ENCODE measurements at regions not wholly inside any gene's neighbourhood (a gene's known extent, or its start where the extent isn't known, plus 50 kb on each side); places are given as distances from the start of the nearest gene placed in this dataset.
A peak's percentile ranks its signal among the peaks of the same experiment; 100 is the strongest.
"Not testable (repeated sequence)": the region's sequence is repeated elsewhere in the genome, so short reads cannot be mapped to it uniquely, and the experiment has no call there.

DNA sequence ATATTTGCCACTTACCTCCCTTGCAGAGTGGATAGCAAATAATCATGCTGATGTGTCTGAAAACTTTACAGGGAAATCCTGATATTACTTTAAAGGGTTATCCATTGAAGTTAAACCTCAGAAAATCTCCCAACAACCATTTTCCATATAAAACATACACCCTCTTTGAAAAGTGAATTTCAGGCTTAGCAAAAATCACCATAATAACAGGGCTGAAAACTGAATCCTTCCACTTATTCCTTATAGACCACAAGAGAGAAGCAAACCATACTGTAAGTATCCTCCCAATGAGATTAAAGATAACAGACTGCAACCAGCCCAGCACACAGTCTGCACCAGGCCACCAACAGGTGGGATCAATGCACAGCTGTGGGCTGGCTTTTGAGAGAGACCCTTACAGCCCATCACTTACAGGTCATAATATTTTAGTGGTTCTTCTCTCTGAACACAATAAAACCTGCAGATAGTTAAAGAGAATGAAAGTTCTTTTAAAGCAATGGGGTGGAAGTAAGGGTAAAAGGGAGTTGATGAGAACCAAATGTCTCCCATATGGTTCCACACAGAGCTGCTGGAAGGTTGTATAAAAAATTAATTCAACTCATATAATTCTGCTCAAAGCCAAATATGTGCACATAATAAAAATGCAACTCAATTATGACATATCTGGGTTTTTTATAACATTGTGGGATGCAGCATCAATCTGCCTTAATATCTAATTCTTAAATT is 376.2 kb upstream of the GRAMD2B start:
- DNase-seq: no peak

DNA sequence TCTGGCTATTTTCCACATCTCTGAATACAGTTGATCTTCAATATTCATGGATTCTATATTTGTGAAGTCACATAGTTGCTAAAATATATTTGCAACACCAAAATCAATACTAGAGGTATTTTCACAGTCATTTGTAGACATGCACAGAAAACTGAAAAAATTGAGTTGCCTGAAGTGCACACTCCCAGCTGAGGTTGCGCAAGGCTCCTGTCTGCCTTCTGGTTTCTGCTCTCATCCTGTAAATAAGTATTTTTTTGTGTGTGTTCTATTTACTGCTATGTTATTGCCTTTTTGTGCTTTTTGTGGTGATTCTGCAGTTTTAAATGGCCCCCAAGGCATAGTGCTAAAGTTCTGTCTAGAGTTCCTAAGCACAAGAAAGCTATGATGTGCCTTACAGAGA is 371.1 kb upstream of the GRAMD2B start:
- DNase-seq: no peak

DNA sequence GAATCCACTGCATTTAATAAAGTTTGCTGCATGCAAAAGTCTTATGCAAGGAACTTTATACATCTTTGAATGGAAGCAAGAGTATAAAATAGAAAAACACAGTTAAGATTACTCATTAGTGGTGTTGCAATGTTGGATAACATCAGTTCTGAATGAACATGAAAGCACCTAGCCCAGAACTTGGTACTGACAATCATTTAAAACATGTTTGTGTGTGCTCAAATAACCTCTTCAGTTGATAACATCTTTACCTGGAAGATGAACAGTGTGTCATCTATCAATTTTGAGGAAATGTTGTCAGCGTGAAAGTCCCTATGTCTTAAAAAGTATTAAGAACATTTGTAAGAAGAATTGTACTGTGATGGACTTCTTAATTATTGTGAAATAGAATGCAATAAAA is 370.4 kb upstream of the GRAMD2B start:
- no peak for DNase-seq

DNA sequence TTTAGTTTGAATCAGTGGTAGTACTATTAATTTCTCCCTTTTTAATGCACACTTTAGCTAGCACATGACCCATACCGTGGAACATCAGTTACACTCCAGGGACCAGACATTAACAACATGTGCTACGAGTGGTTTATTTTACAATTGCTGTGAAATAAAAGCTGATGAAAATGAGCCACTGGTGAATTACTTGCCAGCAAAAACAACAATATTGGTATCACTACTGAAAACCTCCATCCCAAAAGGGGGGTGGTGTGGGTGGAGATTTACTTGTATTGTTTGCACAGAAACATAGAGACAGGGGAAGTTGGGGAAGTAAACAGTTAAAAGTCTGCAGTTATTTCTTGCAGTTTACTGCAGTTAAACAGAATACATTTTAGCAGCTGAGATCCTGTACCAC is 369.6 kb upstream of the GRAMD2B start:
- DNase-seq: no peak

DNA sequence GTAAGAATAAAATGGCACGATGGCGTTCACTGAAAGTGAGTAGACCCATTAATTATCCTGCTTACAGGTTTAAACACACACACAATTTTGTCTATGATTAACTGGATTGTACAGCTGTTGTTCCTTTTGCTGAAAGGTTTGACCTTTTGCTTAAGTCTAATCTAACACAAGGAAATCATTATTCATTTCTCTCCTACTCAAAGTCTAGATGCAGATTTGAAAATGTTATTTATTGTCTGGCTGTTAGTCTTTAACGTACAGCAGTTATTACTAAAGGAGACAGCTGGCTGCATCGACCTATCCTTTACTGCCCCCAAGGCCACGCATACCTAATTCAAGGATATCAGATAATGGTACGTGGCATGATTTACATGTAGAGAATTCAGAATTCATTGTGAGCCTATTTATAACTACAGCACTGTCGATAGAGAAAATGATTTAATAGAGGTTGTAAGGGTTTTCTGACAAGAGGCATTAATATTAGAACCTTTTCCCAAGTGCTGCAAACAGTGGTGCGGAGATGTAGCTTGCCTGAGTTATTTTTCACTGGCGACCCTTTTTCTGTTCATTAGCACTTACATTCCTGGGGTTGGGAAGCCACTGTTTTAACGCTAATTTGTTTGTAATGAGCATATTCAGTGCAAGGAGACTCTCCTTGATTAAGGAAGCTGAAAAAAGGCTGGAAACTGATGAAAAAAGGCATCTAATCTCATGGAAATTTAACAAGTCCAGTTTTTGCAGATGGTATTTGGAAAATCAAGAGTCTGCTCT is 368.4 kb upstream of the GRAMD2B start:
- DNase-seq: no peak

DNA sequence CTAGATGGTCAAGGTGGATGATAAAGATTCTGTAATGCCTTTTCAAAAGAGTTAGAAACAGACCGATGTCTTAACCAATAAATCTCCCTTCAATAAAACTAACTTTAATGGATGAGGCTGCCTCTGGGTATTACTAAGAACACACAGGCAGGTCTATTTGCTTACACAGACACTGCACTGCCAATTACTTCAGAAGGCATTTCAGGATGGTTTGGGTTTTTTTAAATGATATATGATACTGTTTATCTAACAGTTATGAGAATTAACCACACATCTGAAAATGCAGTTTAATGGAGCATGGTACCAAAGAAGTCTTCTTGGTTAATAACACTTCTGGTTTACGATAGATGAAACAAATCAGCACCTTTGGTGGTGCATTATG is 367.9 kb upstream of the GRAMD2B start:
- no peak for DNase-seq

DNA sequence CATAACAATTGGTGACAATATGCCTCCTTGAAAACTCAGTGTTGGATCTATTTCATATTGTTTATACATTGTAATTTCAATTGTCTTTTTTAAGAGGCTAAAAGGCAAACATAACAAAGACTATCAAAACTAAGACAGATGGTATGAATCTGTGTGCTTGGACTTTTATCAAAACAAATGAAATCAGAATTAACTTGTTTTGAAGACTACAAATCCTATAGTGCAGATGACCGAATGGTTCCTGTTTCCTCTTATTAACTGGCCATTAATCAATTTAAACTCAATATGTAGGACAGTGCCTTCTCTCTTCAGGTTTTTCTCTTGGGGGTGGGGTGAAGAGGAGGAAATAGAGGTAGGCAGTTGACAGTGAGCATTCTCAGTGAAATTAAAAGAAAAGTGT is 366.9 kb upstream of the GRAMD2B start:
- DNase-seq: no peak

DNA sequence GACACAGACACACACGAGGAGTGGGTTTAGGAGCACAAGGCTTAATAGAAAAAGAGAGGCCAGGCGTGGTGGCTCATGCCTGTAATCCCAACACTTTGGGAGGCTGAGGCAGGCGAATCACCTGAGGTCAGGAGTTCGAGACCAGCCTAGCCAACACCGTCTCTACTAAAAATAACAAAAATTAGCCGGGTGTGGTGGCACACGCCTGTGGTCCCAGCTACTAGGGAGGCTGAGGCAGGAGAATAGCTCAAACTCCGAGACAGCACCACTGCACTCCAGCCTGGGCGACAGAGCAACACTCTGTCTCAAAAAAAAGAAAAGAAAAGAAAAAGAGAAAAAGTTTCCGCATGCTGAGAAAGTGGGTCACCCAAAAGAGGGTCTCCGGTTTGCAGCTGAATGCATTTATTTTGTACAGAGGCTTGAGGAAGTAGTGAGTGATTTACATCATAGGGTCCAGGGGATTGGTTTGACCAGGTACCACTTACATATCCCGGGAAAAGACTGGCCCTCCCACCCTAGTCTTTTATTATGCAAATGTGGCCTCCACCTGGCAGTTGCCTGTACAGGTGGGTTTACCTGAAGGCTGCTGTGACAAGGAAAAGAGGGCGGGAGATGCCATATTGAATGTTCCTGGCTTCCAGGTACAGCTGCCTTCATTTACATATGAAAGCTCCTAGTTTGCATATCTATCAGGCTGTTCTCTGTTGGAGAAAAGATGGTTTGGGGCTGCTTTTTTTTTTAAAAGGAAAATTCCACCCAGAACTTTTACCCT is 366.2 kb upstream of the GRAMD2B start:
- DNase-seq: no peak

DNA sequence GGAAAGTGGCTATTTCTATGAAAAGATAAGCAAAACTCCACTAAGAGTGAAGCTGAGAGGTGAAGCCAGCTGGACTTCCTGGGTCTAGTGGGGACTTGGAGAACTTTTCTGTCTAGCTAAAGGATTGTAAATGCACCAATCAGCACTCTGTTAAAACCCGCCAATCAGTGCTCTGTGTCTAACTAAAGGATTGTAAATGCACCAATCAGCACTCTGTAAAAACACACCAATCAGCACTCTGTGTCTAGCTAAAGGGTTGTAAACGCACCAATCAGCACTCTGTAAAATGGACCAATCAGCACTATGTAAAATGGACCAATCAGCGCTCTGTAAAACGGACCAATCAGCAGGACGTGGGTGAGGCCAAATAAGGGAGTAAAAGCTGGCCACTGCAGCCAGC is 364.8 kb upstream of the GRAMD2B start:
- DNase-seq: not testable (repeated sequence)

DNA sequence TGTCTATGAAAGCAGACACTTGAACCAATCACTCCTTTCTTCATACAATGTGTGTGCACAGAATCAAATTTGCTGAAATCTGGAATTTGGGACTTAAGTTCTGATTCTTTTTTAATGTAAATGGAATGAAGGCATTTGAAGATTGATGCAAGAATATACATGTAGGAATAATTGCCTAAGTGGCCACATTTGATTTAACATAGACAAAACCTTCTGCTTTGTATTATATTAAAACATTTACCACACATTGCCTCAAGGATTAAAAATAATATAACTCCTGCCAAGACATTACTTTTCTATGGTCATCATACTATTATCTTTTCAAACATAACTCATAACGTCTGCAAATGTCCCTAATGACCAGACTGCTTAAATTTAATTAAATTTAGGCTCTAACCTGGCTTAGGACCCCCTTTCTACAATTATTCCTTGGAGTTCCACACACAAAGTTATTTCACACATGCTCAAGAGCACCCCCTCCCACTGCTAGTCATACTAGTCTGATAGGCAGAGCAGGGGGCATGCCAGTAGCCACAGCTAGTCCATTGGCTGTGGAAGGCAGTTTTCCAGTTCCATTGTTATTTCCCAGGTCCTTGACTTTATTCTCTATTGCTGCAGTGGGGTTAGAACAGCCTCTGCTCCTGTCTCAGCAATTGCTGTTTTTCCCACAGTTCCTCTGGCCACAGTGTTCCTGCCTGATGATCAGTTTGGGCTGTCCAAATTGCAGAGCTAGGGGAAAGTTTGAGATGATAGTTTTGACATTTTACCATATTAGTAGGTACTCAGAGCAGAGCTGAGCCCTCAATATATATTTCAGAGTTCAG is 360.6 kb upstream of the GRAMD2B start:
- DNase-seq: peak; percentile 24

DNA sequence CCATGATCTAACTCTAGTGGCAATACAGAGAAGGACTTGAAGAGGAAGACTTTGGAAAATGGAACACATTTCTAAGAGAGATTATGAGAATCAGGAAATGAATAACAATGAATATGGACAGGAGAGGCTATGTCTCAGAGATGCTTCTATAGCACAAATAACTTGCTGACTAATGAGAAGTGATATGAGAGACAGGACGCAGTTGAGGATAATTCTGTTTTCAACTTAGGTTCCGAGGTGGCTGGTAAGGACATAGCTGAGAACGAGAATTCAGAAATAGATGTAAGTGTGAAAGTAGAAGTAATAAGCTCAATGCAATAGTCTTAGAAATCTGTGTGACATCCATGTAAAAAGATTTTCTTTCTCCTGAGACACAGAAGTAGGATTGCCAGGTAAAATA is 358.1 kb upstream of the GRAMD2B start:
- DNase-seq: no peak

DNA sequence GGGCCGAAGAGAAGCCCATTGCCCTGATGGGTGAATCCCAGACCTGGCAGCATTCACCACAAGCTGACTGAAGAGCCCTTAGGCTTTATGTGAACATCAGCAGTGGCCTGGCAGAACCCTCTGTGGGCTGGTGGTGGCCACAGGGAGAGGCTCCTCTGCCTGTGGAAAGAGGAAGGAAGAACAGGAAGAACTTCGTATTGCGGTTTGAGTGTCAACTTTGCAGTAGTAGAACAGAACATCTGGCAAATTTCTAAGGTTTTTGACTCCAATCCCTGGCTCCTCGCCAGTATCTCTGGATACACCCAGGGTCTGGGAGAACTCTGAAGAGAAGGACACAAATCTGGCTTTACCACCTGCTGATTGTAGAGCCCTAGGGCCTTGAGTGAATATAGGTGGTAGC is 356.4 kb upstream of the GRAMD2B start:
- peak; percentile 42 for DNase-seq

DNA sequence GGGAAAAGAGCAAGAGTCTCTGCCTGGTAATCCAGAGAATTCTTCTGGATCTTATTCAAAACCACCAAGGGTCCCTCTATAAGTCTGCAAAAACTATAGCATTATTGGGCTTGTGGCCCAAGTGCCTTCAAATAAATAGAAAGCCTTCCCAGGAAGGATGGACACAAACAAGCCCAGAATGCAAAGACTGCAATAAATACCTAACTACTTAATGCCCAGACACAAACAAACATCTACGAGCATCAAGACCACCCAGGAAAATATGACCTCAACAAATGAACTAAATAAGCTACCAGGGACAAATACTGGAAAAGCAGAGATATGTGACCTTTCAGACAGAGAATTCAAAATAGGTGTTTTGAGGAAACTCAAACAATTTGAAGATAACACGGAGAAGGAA is 355.8 kb upstream of the GRAMD2B start:
- DNase-seq: no peak

DNA sequence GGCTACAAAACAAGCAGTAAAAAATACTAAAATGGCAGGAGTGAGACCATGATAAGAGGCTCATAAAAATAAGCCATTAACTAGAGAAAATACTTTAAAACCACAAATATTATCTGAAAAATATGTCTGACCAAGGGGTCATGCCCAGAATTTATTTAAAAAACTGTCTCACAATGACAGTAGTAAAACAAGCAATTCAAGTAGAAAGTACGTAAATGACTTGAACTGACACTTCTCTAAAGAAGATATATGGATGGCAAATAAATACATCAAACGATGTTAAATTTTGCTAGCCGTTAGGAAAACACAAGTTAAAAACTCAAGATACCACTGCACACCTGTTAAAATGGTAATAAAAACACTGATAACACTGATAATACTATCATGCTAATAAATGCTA is 353.9 kb upstream of the GRAMD2B start:
- DNase-seq: no peak

DNA sequence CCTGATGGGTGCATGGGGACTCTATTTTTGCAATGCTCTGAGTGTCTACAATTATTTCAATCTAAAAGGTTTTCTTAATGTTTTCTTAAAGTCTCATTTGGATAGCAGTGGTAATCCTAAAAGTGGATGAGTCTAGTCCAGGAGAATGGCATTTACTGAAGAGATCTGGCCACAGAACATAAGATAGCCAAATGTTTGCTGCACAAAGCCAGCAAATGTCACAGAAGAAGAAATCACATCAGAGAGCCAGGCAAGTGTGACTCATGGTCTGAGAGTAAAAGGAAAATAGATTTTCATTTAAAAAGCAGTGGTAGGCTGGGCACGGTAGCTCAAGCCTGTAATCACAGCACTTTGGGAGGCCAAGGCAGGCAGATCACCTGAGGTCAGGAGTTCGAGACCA is 352.7 kb upstream of the GRAMD2B start:
- DNase-seq: no peak

DNA sequence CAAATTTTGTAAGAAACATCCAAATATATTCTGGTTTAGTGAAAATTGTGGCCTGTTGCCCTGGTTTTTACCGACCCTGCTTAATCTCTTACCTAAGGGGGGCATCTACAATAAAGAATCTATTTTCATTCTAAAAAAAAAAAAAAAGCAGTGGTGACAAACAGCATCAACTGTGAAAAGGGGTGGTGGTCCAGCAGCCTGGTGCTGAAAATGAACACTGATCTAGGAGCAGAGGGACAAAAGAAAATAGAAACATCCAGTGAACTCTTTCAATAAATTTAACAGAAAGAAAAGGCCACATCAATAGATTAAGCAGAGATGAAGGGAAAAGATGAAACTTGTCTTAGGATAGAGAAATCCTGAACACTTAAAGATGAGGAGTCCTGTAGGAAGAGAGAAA is 348.7 kb upstream of the GRAMD2B start:
- DNase-seq: no peak

DNA sequence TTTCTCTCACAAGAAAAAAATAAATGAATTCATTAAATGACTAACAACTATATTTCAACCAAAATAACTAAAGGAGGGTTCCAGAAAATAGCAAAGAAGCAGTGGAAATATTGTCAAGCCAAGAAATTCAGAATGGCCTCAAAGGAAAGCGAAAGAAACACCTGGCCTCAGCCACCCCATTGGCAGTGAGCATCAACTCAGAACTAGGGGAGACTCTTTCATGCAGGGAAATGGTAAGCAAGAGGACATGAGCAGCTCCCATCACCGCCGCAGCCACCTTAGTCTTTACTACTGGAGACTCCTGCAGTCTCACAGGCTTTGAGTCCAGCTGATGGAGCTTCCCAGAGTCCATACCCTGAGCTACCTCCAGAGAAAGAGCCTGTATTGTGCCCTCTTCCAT is 343.9 kb upstream of the GRAMD2B start:
- no peak for DNase-seq

DNA sequence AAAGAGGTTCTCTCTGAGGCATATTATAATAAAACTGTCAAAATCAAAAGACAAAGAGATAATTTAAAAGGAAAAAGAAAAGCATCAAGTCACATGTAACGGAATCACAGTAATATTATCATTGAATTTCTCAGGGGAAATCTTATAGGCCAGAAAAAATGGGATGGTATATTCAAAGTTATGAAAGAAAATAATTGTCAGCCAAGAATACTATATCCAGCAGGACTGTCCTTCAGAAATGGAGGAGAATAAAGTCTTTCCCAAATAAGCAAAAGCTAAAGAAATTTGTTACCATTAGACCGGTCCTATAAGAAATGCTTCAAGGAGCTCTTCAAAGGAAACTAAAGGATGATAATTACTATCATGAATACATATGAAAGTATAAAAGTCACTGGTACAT is 342.0 kb upstream of the GRAMD2B start:
- no peak for DNase-seq

DNA sequence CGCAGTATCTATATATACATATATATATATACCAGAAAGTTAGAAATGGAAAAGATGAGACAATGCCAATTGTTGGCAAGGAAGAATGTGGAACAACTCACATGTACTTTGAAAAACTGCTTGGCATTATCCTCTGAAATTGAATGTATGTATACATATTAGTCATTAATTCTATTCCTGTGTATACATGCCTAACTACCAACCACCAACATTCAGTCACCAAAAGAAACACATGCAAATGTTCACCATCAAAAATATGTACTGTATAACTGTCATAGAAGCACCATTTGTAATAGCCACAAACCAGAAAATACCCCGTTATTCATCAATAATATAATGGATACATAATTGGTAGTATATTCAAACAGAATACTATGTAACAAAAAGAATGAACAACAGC is 330.2 kb upstream of the GRAMD2B start:
- no peak for DNase-seq

DNA sequence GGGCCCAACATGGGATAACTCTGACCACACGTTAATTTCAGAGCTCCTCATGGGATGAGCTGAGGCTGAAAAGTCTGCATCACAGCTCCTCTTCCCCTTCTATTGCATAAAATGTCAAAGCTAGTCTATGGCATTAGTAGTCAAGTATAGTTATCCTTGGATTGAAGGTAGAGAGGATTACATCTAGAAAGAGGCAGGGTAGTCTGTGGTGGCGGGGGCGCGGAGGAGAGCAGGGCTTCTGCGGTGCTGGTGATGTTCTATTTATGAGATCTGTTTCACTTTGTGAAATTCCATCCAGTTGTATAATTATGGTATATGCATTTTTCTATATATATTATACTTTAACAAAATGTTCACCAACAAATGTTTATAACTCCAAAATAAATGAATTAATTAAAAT is 329.5 kb upstream of the GRAMD2B start:
- DNase-seq: no peak

DNA sequence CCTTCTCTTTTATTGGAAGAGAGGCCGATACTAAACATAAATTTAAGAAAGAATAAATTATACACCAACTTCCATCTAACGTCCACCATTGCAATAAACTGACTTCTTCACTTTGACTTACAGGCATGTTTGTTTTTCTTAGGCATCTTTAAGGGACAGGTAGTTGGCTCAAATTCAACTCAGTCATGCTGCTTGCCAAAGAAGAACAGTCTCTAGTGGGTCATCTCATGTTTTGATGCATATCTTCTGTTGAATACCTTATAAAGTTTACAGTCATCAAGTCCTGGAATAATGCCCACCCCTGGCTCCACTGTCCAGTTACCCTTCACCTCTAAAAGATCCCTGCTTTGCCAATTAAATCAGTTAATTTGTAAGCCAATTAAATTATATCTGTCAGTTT is 328.2 kb upstream of the GRAMD2B start:
- no peak for DNase-seq

DNA sequence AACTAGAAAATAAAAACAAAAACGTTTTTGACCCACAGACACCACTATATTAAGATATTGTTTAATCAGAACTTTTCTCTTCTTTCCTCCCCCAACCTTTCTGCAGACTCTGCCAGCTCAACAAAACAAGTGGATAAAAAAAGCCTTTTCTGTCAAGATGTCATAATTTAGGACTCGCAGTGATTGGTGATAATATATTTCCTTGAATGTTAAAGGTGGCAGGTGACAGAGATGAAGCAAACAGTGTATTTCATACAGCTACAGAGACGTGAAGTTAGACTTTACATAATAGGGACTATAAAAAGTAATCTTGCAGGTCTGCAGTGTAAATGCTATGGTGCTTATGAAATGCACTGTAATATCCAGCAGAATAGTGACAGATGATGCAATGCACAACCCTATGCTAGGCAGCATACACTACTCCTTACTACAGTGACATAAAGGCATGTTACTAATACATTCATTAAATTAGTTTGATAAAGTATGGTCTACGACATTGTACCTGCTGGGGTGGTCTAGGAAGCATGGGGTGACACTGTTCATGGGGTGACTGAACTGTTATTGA is 326.7 kb upstream of the GRAMD2B start:
- DNase-seq: no peak

DNA sequence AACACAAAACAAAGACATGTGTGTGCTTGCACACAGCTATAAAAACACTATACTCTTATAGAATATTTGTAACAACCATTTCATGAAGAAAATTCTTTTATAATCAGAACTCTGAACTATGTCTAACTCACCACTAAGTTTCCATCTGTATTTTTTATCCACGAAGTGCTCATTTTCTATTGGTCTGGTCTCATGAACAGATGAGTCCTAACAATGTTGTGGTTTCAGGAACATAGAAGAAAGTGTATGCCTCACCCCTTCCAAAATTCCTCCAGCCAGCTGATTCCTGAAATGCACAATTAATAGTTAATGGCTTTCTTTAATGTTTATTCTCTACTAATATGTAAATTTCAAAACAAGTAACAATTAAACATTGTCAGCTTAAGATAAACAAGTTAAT is 325.3 kb upstream of the GRAMD2B start:
- no peak for DNase-seq
